Endodermal cell (in vitro differentiated cells): ENCODE measurements at regions not wholly inside any gene's neighbourhood (a gene's known extent, or its start where the extent isn't known, plus 50 kb on each side); places are given as distances from the start of the nearest gene placed in this dataset.

Experiments
- DNase-seq: peaks from one replicate; pipeline ENCODE4 v3.0.0-alpha.2; 2017
- H3K27ac ChIP-seq: 2 replicates; pipeline ENCODE4 v1.5.1; 2013; ENCODE audit warnings: mild to moderate bottlenecking, low read depth, low read length, moderate library complexity
- H3K27me3 ChIP-seq: 2 replicates; pipeline ENCODE4 v1.6.1; 2013; ENCODE audit warnings: mild to moderate bottlenecking, low read length, moderate library complexity; ENCODE audit not compliant: insufficient read depth, control insufficient read depth, poor library complexity, severe bottlenecking
- H3K36me3 ChIP-seq: 2 replicates; pipeline ENCODE4 v1.7.0; 2013; ENCODE audit warnings: mild to moderate bottlenecking, low read length, moderate library complexity; ENCODE audit not compliant: control insufficient read depth, insufficient read depth
- H3K4me1 ChIP-seq: one replicate; pipeline ENCODE4 v1.7.0; 2013; ENCODE audit warnings: low read length; ENCODE audit not compliant: control insufficient read depth, insufficient read depth
- H3K4me3 ChIP-seq: 2 replicates; pipeline ENCODE4 v1.5.1; 2013; ENCODE audit warnings: mild to moderate bottlenecking, low read length, moderate library complexity
- H3K9ac ChIP-seq: 2 replicates; pipeline ENCODE4 v1.6.1; 2013; ENCODE audit warnings: mild to moderate bottlenecking, low read length, moderate library complexity; ENCODE audit not compliant: poor library complexity, severe bottlenecking; ENCODE audit errors: extremely low read depth
- H3K9me3 ChIP-seq: 2 replicates; pipeline ENCODE4 v1.6.1; 2013; ENCODE audit warnings: mild to moderate bottlenecking, low read length, moderate library complexity; ENCODE audit not compliant: control insufficient read depth
- H3K27ac Mint-ChIP-seq: 2 replicates; pipeline ENCODE4 v1.8.0; 2020; ENCODE audit warnings: mixed read lengths
- H3K27me3 Mint-ChIP-seq: 2 replicates; pipeline ENCODE4 v1.8.0; 2021; ENCODE audit warnings: mild to moderate bottlenecking, mixed read lengths; ENCODE audit not compliant: insufficient read depth
- H3K36me3 Mint-ChIP-seq: 2 replicates; pipeline ENCODE4 v1.8.0; 2020; ENCODE audit warnings: low read depth, mixed read lengths
- H3K4me1 Mint-ChIP-seq: 2 replicates; pipeline ENCODE4 v1.8.0; 2020; ENCODE audit warnings: mixed read lengths
- H3K4me3 Mint-ChIP-seq: 2 replicates; pipeline ENCODE4 v1.8.0; 2020; ENCODE audit warnings: mild to moderate bottlenecking, moderate library complexity, mixed read lengths
- H3K9me3 Mint-ChIP-seq: 2 replicates; pipeline ENCODE4 v1.8.0; 2020; ENCODE audit warnings: mild to moderate bottlenecking, mixed read lengths
- WGBS, 2 experiments: methylation state at CpG; one replicate each; pipeline versions ENCODE4 v1.1.5 to v1.1.7; 2013; ENCODE audit warnings: missing lambda C conversion rate in 2 of 2, mixed read lengths in 1 of 2; ENCODE audit not compliant: insufficient coverage in 1 of 2, insufficient read length in 1 of 2; 5-methylcytosine and 5-hydroxymethylcytosine counted together
- TF ChIP-seq, protein P1 (sequence below): fragments of 200-600 bp; sonication (generic); conservative IDR thresholded peaks from 2 replicates; pipeline ENCODE4 v1.5.0; 2021; ENCODE audit warnings: antibody characterized with exemption, mild to moderate bottlenecking

DNA sequence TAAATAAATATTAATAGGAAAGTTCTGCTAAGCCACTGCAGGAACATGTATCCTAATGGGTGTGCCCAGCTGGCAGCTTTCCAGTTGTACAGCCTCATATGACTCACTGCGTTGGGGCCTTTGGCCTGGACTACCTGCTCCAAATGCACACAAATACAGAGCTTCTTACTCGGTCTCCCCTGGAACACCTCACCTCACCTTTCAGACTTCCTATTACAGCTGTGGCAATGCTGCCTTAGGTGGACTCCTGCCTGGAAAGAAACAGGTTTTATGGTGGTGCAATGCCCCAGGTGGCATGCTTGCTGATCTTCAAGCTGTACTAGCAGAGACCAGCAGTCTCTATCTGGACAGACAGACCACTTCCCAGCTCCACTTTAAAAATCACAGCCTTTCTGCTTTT, 85.7 kb upstream of the EXOC1L start:
- DNase-seq, result no peak
- no peak overlapping the region for H3K27ac ChIP-seq
- 82 to 90% methylated on average over 1 to 2 of the region's 2 CpGs for WGBS, 2 experiments
- no peaks in the 10 kb centered on the region for H3K36me3 Mint-ChIP-seq
- H3K4me1 Mint-ChIP-seq, result no peaks in the 10 kb centered on the region
- no peak overlapping the region for H3K4me3 Mint-ChIP-seq
- no peaks in the 10 kb centered on the region for H3K9me3 ChIP-seq
- H3K9me3 Mint-ChIP-seq, result no peaks in the 10 kb centered on the region
- no peaks in the 10 kb centered on the region for H3K4me1 ChIP-seq
- H3K9ac ChIP-seq, result no peak overlapping the region
- H3K27me3 Mint-ChIP-seq, result no peaks in the 10 kb centered on the region
- no peaks in the 10 kb centered on the region for H3K27me3 ChIP-seq
- H3K36me3 ChIP-seq, result no peaks in the 10 kb centered on the region
- TF ChIP-seq, protein P1, sequence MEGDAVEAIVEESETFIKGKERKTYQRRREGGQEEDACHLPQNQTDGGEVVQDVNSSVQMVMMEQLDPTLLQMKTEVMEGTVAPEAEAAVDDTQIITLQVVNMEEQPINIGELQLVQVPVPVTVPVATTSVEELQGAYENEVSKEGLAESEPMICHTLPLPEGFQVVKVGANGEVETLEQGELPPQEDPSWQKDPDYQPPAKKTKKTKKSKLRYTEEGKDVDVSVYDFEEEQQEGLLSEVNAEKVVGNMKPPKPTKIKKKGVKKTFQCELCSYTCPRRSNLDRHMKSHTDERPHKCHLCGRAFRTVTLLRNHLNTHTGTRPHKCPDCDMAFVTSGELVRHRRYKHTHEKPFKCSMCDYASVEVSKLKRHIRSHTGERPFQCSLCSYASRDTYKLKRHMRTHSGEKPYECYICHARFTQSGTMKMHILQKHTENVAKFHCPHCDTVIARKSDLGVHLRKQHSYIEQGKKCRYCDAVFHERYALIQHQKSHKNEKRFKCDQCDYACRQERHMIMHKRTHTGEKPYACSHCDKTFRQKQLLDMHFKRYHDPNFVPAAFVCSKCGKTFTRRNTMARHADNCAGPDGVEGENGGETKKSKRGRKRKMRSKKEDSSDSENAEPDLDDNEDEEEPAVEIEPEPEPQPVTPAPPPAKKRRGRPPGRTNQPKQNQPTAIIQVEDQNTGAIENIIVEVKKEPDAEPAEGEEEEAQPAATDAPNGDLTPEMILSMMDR, result no peak
- no peak overlapping the region for H3K4me3 ChIP-seq
- no peak overlapping the region for H3K27ac Mint-ChIP-seq

DNA sequence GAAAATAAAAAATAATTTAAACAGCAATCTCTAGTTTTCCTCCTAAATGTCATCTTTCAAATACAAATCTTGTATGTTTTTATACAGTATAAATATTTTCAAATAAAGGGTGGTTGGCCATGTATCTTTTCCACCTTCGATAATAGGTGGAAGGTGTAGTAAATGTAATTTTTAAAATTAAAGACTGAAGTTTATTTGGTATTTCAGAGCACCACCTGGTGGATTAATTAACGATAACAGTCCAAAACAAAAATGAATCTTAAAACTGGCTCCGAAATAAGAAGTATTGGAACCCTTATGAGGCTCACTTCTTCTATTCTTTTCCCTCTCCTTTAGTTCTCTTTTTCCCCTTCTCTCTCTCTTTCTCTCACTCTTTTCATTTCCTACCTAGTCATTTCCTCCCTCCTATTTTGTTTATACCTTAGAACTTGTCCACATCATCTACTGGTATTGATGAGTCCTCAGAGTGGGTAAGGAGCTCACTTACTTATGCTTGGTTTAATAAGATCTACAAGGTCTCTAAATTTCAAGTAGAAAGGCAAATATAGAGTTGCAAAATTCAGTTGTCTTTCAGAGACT, 82.9 kb upstream of the EXOC1L start:
- Histone ChIP-seq H3K9ac (no peak overlapping the region), H3K9me3 (no peaks in the 10 kb centered on the region), H3K36me3 (no peaks in the 10 kb centered on the region), H3K4me3 (no peak overlapping the region), H3K4me1 (no peaks in the 10 kb centered on the region), H3K27me3 (no peaks in the 10 kb centered on the region), H3K27ac (no peak overlapping the region)
- Mint-ChIP-seq H3K4me3 (no peak overlapping the region), H3K9me3 (no peaks in the 10 kb centered on the region), H3K27ac (no peak overlapping the region), H3K4me1 (no peaks in the 10 kb centered on the region), H3K36me3 (no peaks in the 10 kb centered on the region), H3K27me3 (no peaks in the 10 kb centered on the region)
- TF ChIP-seq, protein P1, result peak; percentile 70
- 53 to 55% methylated on average over 2 to 3 of the region's 3 CpGs for WGBS, 2 experiments
- DNase-seq, result no peak

DNA sequence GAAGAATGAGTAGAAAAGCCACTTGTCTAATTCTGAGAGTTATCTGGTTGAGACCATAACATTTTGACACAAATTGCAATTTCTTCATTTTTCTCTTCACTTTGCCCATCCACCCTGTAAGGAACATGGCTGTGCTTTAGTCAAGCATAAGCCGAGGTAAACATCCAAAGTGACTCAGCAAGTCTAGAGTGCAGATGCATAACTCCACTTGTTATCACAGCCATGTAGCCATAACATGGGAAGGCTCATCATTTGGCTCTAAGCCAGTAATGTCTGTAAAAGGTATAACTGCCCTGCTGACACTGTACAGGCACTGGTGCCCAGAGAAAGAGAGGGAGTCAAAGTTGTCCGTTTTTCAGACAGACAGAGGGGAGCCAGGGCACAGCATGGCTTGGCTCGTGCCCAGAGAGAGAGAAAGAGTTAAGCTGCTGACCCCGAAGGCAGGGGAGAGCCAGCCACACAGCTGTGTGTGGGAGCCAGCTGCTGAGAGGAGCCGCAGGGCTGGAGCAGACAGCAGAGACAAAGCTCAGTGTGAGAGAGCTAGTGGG, 76.9 kb upstream of the EXOC1L start:
- no peak for DNase-seq
- H3K4me1 Mint-ChIP-seq, result no peaks in the 10 kb centered on the region
- H3K9ac ChIP-seq, result no peak overlapping the region
- TF ChIP-seq, protein P1, result no peak
- WGBS, 2 experiments, result 81 to 83% methylated on average over 2 to 5 of the region's 5 CpGs
- H3K9me3 ChIP-seq, result no peaks in the 10 kb centered on the region
- H3K4me1 ChIP-seq, result no peaks in the 10 kb centered on the region
- no peak overlapping the region for H3K4me3 Mint-ChIP-seq
- H3K36me3 Mint-ChIP-seq, result no peaks in the 10 kb centered on the region
- H3K27ac Mint-ChIP-seq, result no peak overlapping the region
- H3K9me3 Mint-ChIP-seq, result no peaks in the 10 kb centered on the region
- no peaks in the 10 kb centered on the region for H3K27me3 Mint-ChIP-seq
- no peak overlapping the region for H3K27ac ChIP-seq
- H3K27me3 ChIP-seq, result no peaks in the 10 kb centered on the region
- H3K36me3 ChIP-seq, result no peaks in the 10 kb centered on the region
- no peak overlapping the region for H3K4me3 ChIP-seq
